ENCODE measurements at regions not wholly inside any gene's neighbourhood (a gene's known extent, or its start where the extent isn't known, plus 50 kb on each side); places are given as distances from the start of the nearest gene placed in this dataset.

- WGBS, 2 donors = 92 to 93% methylated on average over 6 of the region's 6 CpGs
- DNase-seq (no peak), ATAC-seq (ENCODE audit: low FRiP score) (no peak)
- Histone ChIP-seq H3K4me3 (ENCODE audit: low read length in 2 of 2) (no peak overlapping the region), H3K4me1 (ENCODE audit: control insufficient read depth in 1 of 2, insufficient read depth in 2 of 2, low read length in 2 of 2) (peaks cover 0 to 5% of the 10 kb centered on the region in 2 donors), H3K36me3 (ENCODE audit: control insufficient read depth in 1 of 2, insufficient read depth in 2 of 2, low read length in 1 of 2) (no peaks in the 10 kb centered on the region), H3K9me3 (ENCODE audit: control insufficient read depth, low read length) (no peaks in the 10 kb centered on the region), H3K27ac (ENCODE audit: low read depth in 1 of 2, low read length in 2 of 2) (no peak overlapping the region), H3K27me3 (ENCODE audit: control insufficient read depth in 1 of 2, insufficient read depth in 2 of 2, low read length in 1 of 2) (no peaks in the 10 kb centered on the region)
- intact Hi-C loops (cut with DNase I) = no loop called here
These were observed 111.5 kb upstream of the PHYHIPL start for GRCh38 chr10:59064759-59065539.

GRCh38 chr10:59068581-59069191 is 107.8 kb upstream of the PHYHIPL start:
- ATAC-seq (ENCODE audit: low FRiP score) (no peak), DNase-seq (no peak)
- Histone ChIP-seq H3K4me1 (ENCODE audit: control insufficient read depth in 1 of 2, insufficient read depth in 2 of 2, low read length in 2 of 2) (no peaks in the 10 kb centered on the region), H3K4me3 (ENCODE audit: low read length in 2 of 2) (no peak overlapping the region), H3K27ac (ENCODE audit: low read depth in 1 of 2, low read length in 2 of 2) (no peak overlapping the region), H3K9me3 (ENCODE audit: control insufficient read depth, low read length) (no peaks in the 10 kb centered on the region), H3K36me3 (ENCODE audit: control insufficient read depth in 1 of 2, insufficient read depth in 2 of 2, low read length in 1 of 2) (no peaks in the 10 kb centered on the region), H3K27me3 (ENCODE audit: control insufficient read depth in 1 of 2, insufficient read depth in 2 of 2, low read length in 1 of 2) (no peaks in the 10 kb centered on the region)
- intact Hi-C loops (cut with DNase I) = no loop called here
- 82 to 83% methylated on average over 5 of the region's 5 CpGs for WGBS, 2 donors

GRCh38 chr10:59072038-59072437 is 104.4 kb upstream of the PHYHIPL start:
- no peaks in the 10 kb centered on the region for H3K27me3 ChIP-seq (ENCODE audit: control insufficient read depth in 1 of 2, insufficient read depth in 2 of 2, low read length in 1 of 2)
- H3K4me1 ChIP-seq (ENCODE audit: control insufficient read depth in 1 of 2, insufficient read depth in 2 of 2, low read length in 2 of 2) = peaks cover 0 to 5% of the 10 kb centered on the region in 2 donors
- no peaks in the 10 kb centered on the region for H3K36me3 ChIP-seq (ENCODE audit: control insufficient read depth in 1 of 2, insufficient read depth in 2 of 2, low read length in 1 of 2)
- ATAC-seq (ENCODE audit: low FRiP score) = no peak
- WGBS, 2 donors = 85 to 89% methylated on average over 1 of the region's 1 CpG
- no peak overlapping the region for H3K27ac ChIP-seq (ENCODE audit: low read depth in 1 of 2, low read length in 2 of 2)
- intact Hi-C loops (cut with DNase I) = loop anchor here (10.0 kb wide), 1 partner anchor 117 kb away; no protein-coding TSS in a partner anchor
- no peak overlapping the region for H3K4me3 ChIP-seq (ENCODE audit: low read length in 2 of 2)
- H3K9me3 ChIP-seq (ENCODE audit: control insufficient read depth, low read length) = no peaks in the 10 kb centered on the region
- no peak for DNase-seq

GRCh38 chr10:59073456-59074053 is 102.9 kb upstream of the PHYHIPL start:
- no peak overlapping the region for H3K27ac ChIP-seq (ENCODE audit: low read depth in 1 of 2, low read length in 2 of 2)
- WGBS, 2 donors = 93 to 100% methylated on average over 1 of the region's 1 CpG
- intact Hi-C loops (cut with DNase I) = loop anchor here (10.0 kb wide), 1 partner anchor 119 kb away; no protein-coding TSS in a partner anchor
- no peak for DNase-seq
- H3K36me3 ChIP-seq (ENCODE audit: control insufficient read depth in 1 of 2, insufficient read depth in 2 of 2, low read length in 1 of 2) = no peaks in the 10 kb centered on the region
- H3K27me3 ChIP-seq (ENCODE audit: control insufficient read depth in 1 of 2, insufficient read depth in 2 of 2, low read length in 1 of 2) = no peaks in the 10 kb centered on the region
- H3K4me1 ChIP-seq (ENCODE audit: control insufficient read depth in 1 of 2, insufficient read depth in 2 of 2, low read length in 2 of 2) = peaks cover 0 to 6% of the 10 kb centered on the region in 2 donors
- ATAC-seq (ENCODE audit: low FRiP score) = no peak
- H3K4me3 ChIP-seq (ENCODE audit: low read length in 2 of 2) = no peak overlapping the region
- H3K9me3 ChIP-seq (ENCODE audit: control insufficient read depth, low read length) = no peaks in the 10 kb centered on the region

GRCh38 chr10:59075576-59075975 is 100.9 kb upstream of the PHYHIPL start:
- ATAC-seq (ENCODE audit: low FRiP score) = no peak
- no peaks in the 10 kb centered on the region for H3K9me3 ChIP-seq (ENCODE audit: control insufficient read depth, low read length)
- intact Hi-C loops (cut with DNase I) = loop anchor here (5.0 to 10.0 kb wide), 3 partner anchors 78 to 121 kb away; partner anchors contain the start of gene PHYHIPL (in 1 of the 2)
- no peak for DNase-seq
- WGBS, 2 donors = 97 to 98% methylated on average over 1 of the region's 1 CpG
- H3K36me3 ChIP-seq (ENCODE audit: control insufficient read depth in 1 of 2, insufficient read depth in 2 of 2, low read length in 1 of 2) = no peaks in the 10 kb centered on the region
- H3K27me3 ChIP-seq (ENCODE audit: control insufficient read depth in 1 of 2, insufficient read depth in 2 of 2, low read length in 1 of 2) = no peaks in the 10 kb centered on the region
- H3K27ac ChIP-seq (ENCODE audit: low read depth in 1 of 2, low read length in 2 of 2) = no peak overlapping the region
- peaks cover 7 to 12% of the 10 kb centered on the region in 2 donors for H3K4me1 ChIP-seq (ENCODE audit: control insufficient read depth in 1 of 2, insufficient read depth in 2 of 2, low read length in 2 of 2)
- H3K4me3 ChIP-seq (ENCODE audit: low read length in 2 of 2) = no peak overlapping the region

GRCh38 chr10:59077855-59078254 is 98.6 kb upstream of the PHYHIPL start:
- DNase-seq = no peak
- peak overlapping the region in 1 of 2 donors; percentile 93 for H3K27ac ChIP-seq (ENCODE audit: low read depth in 1 of 2, low read length in 2 of 2)

GRCh38 chr10:59078978-59079377 is 97.5 kb upstream of the PHYHIPL start:
- H3K4me3 ChIP-seq (ENCODE audit: low read length in 2 of 2) = no peak overlapping the region
- no peaks in the 10 kb centered on the region for H3K27me3 ChIP-seq (ENCODE audit: control insufficient read depth in 1 of 2, insufficient read depth in 2 of 2, low read length in 1 of 2)
- peaks cover 12 to 15% of the 10 kb centered on the region in 2 donors for H3K4me1 ChIP-seq (ENCODE audit: control insufficient read depth in 1 of 2, insufficient read depth in 2 of 2, low read length in 2 of 2)
- no peaks in the 10 kb centered on the region for H3K36me3 ChIP-seq (ENCODE audit: control insufficient read depth in 1 of 2, insufficient read depth in 2 of 2, low read length in 1 of 2)
- peak; percentile 42 for ATAC-seq (ENCODE audit: low FRiP score)
- DNase-seq = no peak
- WGBS, 2 donors = 4 to 9% methylated on average over 1 of the region's 1 CpG
- intact Hi-C loops (cut with DNase I) = loop anchor here (5.0 to 10.0 kb wide), 3 partner anchors 82 to 124 kb away; partner anchors contain the start of gene PHYHIPL (in 1 of the 2)
- H3K9me3 ChIP-seq (ENCODE audit: control insufficient read depth, low read length) = no peaks in the 10 kb centered on the region
- H3K27ac ChIP-seq (ENCODE audit: low read depth in 1 of 2, low read length in 2 of 2) = peak overlapping the region; percentile 44 to 78

More at GRCh38 chr10:59077855-59078254, 98.6 kb upstream of the PHYHIPL start:
- intact Hi-C loops (cut with DNase I) = loop anchor here (5.0 to 10.0 kb wide), 3 partner anchors 81 to 123 kb away; partner anchors contain the start of gene PHYHIPL (in 1 of the 2)
- Histone ChIP-seq H3K4me3 (ENCODE audit: low read length in 2 of 2) (no peak overlapping the region), H3K4me1 (ENCODE audit: control insufficient read depth in 1 of 2, insufficient read depth in 2 of 2, low read length in 2 of 2) (peaks cover 12 to 15% of the 10 kb centered on the region in 2 donors), H3K36me3 (ENCODE audit: control insufficient read depth in 1 of 2, insufficient read depth in 2 of 2, low read length in 1 of 2) (no peaks in the 10 kb centered on the region), H3K27me3 (ENCODE audit: control insufficient read depth in 1 of 2, insufficient read depth in 2 of 2, low read length in 1 of 2) (no peaks in the 10 kb centered on the region), H3K9me3 (ENCODE audit: control insufficient read depth, low read length) (no peaks in the 10 kb centered on the region)
- no peak for ATAC-seq (ENCODE audit: low FRiP score)
- WGBS, 2 donors = 1 to 11% methylated on average over 2 of the region's 2 CpGs

GRCh38 chr10:59079386-59080226 is 96.8 kb upstream of the PHYHIPL start:
- Histone ChIP-seq H3K27me3 (ENCODE audit: control insufficient read depth in 1 of 2, insufficient read depth in 2 of 2, low read length in 1 of 2) (no peaks in the 10 kb centered on the region), H3K36me3 (ENCODE audit: control insufficient read depth in 1 of 2, insufficient read depth in 2 of 2, low read length in 1 of 2) (no peaks in the 10 kb centered on the region), H3K9me3 (ENCODE audit: control insufficient read depth, low read length) (no peaks in the 10 kb centered on the region), H3K4me3 (ENCODE audit: low read length in 2 of 2) (no peak overlapping the region), H3K27ac (ENCODE audit: low read depth in 1 of 2, low read length in 2 of 2) (peak overlapping the region; percentile 99), H3K4me1 (ENCODE audit: control insufficient read depth in 1 of 2, insufficient read depth in 2 of 2, low read length in 2 of 2) (peaks cover 12 to 15% of the 10 kb centered on the region in 2 donors)
- peak; percentile 83 for ATAC-seq (ENCODE audit: low FRiP score)
- 2 to 4% methylated on average over 4 of the region's 4 CpGs for WGBS, 2 donors
- no peak for DNase-seq
- intact Hi-C loops (cut with DNase I) = loop anchor here (5.0 to 10.0 kb wide), 3 partner anchors 82 to 125 kb away; partner anchors contain the start of gene PHYHIPL (in 1 of the 2)

Data from aorta (tissue), 5 donors.